ENCODE measurements at regions not wholly inside any gene's neighbourhood (a gene's known extent, or its start where the extent isn't known, plus 50 kb on each side); places are given as distances from the start of the nearest gene placed in this dataset.
"Not testable (repeated sequence)": the region's sequence is repeated elsewhere in the genome, so short reads cannot be mapped to it uniquely, and the experiment has no call there.

GRCh38 chr6:6962699-6963098, 145.1 kb upstream of the RREB1 start:
- DNase-seq, result no peak

GRCh38 chr6:6963390-6963789, 144.4 kb upstream of the RREB1 start:
- DNase-seq, result not testable (repeated sequence)

GRCh38 chr6:6964675-6965074, 143.1 kb upstream of the RREB1 start:
- DNase-seq, result peak; percentile 6

GRCh38 chr6:6966127-6966526, 141.6 kb upstream of the RREB1 start:
- no peak for DNase-seq

GRCh38 chr6:6966569-6966968, 141.2 kb upstream of the RREB1 start:
- no peak for DNase-seq

- DNase-seq, result no peak
Measured at GRCh38 chr6:6968357-6968730, 139.4 kb upstream of the RREB1 start.

- DNase-seq, result no peak
Measured at GRCh38 chr6:6968731-6969552, 138.8 kb upstream of the RREB1 start.

- DNase-seq, result no peak
Measured at GRCh38 chr6:6969761-6970223, 138.0 kb upstream of the RREB1 start.

- DNase-seq, result no peak
Measured at GRCh38 chr6:6970851-6971250, 136.9 kb upstream of the RREB1 start.

- no peak for DNase-seq
Measured at GRCh38 chr6:6971369-6971768, 136.4 kb upstream of the RREB1 start.

GRCh38 chr6:6972456-6972855, 135.3 kb upstream of the RREB1 start:
- DNase-seq, result peak; percentile 58

- DNase-seq, result no peak
Measured at GRCh38 chr6:6973721-6974120, 134.0 kb upstream of the RREB1 start.

- no peak for DNase-seq
Measured at GRCh38 chr6:6975459-6976111, 132.2 kb upstream of the RREB1 start.

GRCh38 chr6:6976193-6976592, 131.6 kb upstream of the RREB1 start:
- no peak for DNase-seq

- DNase-seq, result no peak
Measured at GRCh38 chr6:6978731-6979130, 129.0 kb upstream of the RREB1 start.

- no peak for DNase-seq
Measured at GRCh38 chr6:6980999-6981597, 126.7 kb upstream of the RREB1 start.

GRCh38 chr6:6981681-6982322, 126.0 kb upstream of the RREB1 start:
- no peak for DNase-seq

GRCh38 chr6:6982663-6983062, 125.1 kb upstream of the RREB1 start:
- no peak for DNase-seq

GRCh38 chr6:6984585-6985366, 123.0 kb upstream of the RREB1 start:
- DNase-seq, result no peak

GRCh38 chr6:6986344-6986743, 121.4 kb upstream of the RREB1 start:
- DNase-seq, result no peak

GRCh38 chr6:6987749-6988148, 120.0 kb upstream of the RREB1 start:
- no peak for DNase-seq

GRCh38 chr6:6990059-6990458, 117.7 kb upstream of the RREB1 start:
- not testable (repeated sequence) for DNase-seq

All from fibroblast of skin of right biceps (primary cell).